ENCODE measurements at regions not wholly inside any gene's neighbourhood (a gene's known extent, or its start where the extent isn't known, plus 50 kb on each side); places are given as distances from the start of the nearest gene placed in this dataset.

GRCh38 chr5:51096859-51097258 lies 286.4 kb upstream of the ISL1 start:
- H2AFZ ChIP-seq (ENCODE audit: low read depth, low read length): no peak overlapping the region
- no peak overlapping the region for H3K27ac ChIP-seq (ENCODE audit: insufficient read depth, low read depth, low read length)
- no peaks in the 10 kb centered on the region for H4K20me1 ChIP-seq (replicated peaks; ENCODE audit: control insufficient read depth, extremely low read depth, insufficient read depth, low read length)
- no peaks in the 10 kb centered on the region for H3K79me2 ChIP-seq (ENCODE audit: control insufficient read depth, insufficient read depth, low read length)
- BruUV-seq (replicated peaks): no TSS peak
- H3K4me1 ChIP-seq (ENCODE audit: control insufficient read depth, extremely low read depth, insufficient read depth, low read length): no peaks in the 10 kb centered on the region
- CTCF ChIA-PET: no interaction called here
- FAIRE-seq (no peak), DNase-seq (ENCODE audit: low read depth, low spot score) (no peak)
- H3K36me3 ChIP-seq (ENCODE audit: control insufficient read depth in 2 of 2, extremely low read depth in 1 of 2, insufficient read depth in 2 of 2, low read length in 2 of 2): no peaks in the 10 kb centered on the region
- intact Hi-C loops (cut with micrococcal nuclease): no loop called here
- H3K9me1 ChIP-seq (replicated peaks; ENCODE audit: control insufficient read depth, extremely low read depth, insufficient read depth, low read length): no peaks in the 10 kb centered on the region
- no peak overlapping the region for H3K9ac ChIP-seq (replicated peaks; ENCODE audit: extremely low read depth, insufficient read depth, low read length)
- POLR2A ChIA-PET: no interaction called here
- no peak overlapping the region for H3K4me3 ChIP-seq (replicated peaks in 1 of 3; ENCODE audit: insufficient read depth in 1 of 3, low read depth in 1 of 3, low read length in 3 of 3)
- dilution Hi-C loops (cut with MboI; ENCODE audit: extremely low pct_ligation_motif_present, low sequenced_read_pairs): no loop called here
- no peaks in the 10 kb centered on the region for H3K27me3 ChIP-seq (ENCODE audit: control insufficient read depth in 2 of 2, insufficient read depth in 2 of 2, low read length in 2 of 2)
- H3K9me3 ChIP-seq (replicated peaks; ENCODE audit: control insufficient read depth, insufficient read depth, low read length): peaks cover 5% of the 10 kb centered on the region
- TF ChIP-seq GATA2 (IDR thresholded peaks at IDR 0.05; ENCODE audit: insufficient read depth, insufficient read length, low read depth, low read length): no peak
- TF ChIP-seq, protein P1, sequence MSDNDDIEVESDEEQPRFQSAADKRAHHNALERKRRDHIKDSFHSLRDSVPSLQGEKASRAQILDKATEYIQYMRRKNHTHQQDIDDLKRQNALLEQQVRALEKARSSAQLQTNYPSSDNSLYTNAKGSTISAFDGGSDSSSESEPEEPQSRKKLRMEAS (IDR thresholded peaks at IDR 0.05; ENCODE audit: insufficient read depth, insufficient read length): no peak
- no peak for TF ChIP-seq FOS (IDR thresholded peaks at IDR 0.05; ENCODE audit: borderline replicate concordance, insufficient read depth, low read length)
- no peak for TF ChIP-seq JUN (IDR thresholded peaks at IDR 0.05; ENCODE audit: borderline replicate concordance, insufficient read depth, insufficient read length, low read depth)
- no peak for TF ChIP-seq POLR2A (IDR thresholded peaks at IDR 0.05; ENCODE audit: low read depth, low read length)
- TF ChIP-seq MYC (IDR thresholded peaks at IDR 0.05; ENCODE audit: low read depth, low read length): no peak
- no peak for TF ChIP-seq EZH2 (IDR thresholded peaks at IDR 0.05; ENCODE audit: borderline replicate concordance, low read depth, low read length, severe bottlenecking)
- no peak for TF ChIP-seq POLR2AphosphoS5 (IDR thresholded peaks at IDR 0.05; ENCODE audit: insufficient read depth, low read depth, low read length)
- TF ChIP-seq, protein P2, sequence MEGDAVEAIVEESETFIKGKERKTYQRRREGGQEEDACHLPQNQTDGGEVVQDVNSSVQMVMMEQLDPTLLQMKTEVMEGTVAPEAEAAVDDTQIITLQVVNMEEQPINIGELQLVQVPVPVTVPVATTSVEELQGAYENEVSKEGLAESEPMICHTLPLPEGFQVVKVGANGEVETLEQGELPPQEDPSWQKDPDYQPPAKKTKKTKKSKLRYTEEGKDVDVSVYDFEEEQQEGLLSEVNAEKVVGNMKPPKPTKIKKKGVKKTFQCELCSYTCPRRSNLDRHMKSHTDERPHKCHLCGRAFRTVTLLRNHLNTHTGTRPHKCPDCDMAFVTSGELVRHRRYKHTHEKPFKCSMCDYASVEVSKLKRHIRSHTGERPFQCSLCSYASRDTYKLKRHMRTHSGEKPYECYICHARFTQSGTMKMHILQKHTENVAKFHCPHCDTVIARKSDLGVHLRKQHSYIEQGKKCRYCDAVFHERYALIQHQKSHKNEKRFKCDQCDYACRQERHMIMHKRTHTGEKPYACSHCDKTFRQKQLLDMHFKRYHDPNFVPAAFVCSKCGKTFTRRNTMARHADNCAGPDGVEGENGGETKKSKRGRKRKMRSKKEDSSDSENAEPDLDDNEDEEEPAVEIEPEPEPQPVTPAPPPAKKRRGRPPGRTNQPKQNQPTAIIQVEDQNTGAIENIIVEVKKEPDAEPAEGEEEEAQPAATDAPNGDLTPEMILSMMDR (IDR thresholded peaks at IDR 0.05; ENCODE audit: extremely low read depth in 1 of 2, insufficient read depth in 1 of 2, low read depth in 1 of 2, low read length in 2 of 2): no peak
- H3K4me2 ChIP-seq (ENCODE audit: insufficient read depth, low read length): no peak overlapping the region

Measured in endothelial cell of umbilical vein (primary cell).